Skeletal muscle tissue (tissue), 3 donors: ENCODE measurements at regions not wholly inside any gene's neighbourhood (a gene's known extent, or its start where the extent isn't known, plus 50 kb on each side); places are given as distances from the start of the nearest gene placed in this dataset.

Experiments used
- H3K27ac ChIP-seq: one replicate; pipeline ENCODE4 v1.7.0; 2013; ENCODE audit warnings: mild to moderate bottlenecking, low read depth, low read length, inconsistent platforms
- H3K27me3 ChIP-seq, 3 donors: one replicate each; pipeline ENCODE4 v1.7.0; 2013; ENCODE audit warnings: low read length in 3 of 3; ENCODE audit not compliant: control insufficient read depth in 3 of 3, insufficient read depth in 3 of 3
- H3K36me3 ChIP-seq, 3 donors: one replicate each; pipeline ENCODE4 v1.7.0; 2013; ENCODE audit warnings: low read length in 3 of 3; ENCODE audit not compliant: control insufficient read depth in 3 of 3, insufficient read depth in 3 of 3
- H3K4me1 ChIP-seq, 3 donors: one replicate each; pipeline ENCODE4 v1.7.0; 2013; ENCODE audit warnings: low read length in 3 of 3, mild to moderate bottlenecking in 3 of 3; ENCODE audit not compliant: control insufficient read depth in 3 of 3, insufficient read depth in 3 of 3
- H3K4me3 ChIP-seq, 3 donors: one replicate each; pipeline ENCODE4 v1.7.0; 2013; ENCODE audit warnings: low read length in 3 of 3
- H3K9ac ChIP-seq, 3 donors: one replicate each; pipeline ENCODE4 v1.7.0; 2013; ENCODE audit warnings: low read length in 3 of 3, mild to moderate bottlenecking in 3 of 3, moderate library complexity in 2 of 3, low read depth in 1 of 3
- H3K9me3 ChIP-seq, 3 donors: one replicate each; pipeline ENCODE4 v1.7.0; 2013; ENCODE audit warnings: low read length in 3 of 3; ENCODE audit not compliant: control insufficient read depth in 3 of 3
- donor health status: Osteomylitis.

DNA sequence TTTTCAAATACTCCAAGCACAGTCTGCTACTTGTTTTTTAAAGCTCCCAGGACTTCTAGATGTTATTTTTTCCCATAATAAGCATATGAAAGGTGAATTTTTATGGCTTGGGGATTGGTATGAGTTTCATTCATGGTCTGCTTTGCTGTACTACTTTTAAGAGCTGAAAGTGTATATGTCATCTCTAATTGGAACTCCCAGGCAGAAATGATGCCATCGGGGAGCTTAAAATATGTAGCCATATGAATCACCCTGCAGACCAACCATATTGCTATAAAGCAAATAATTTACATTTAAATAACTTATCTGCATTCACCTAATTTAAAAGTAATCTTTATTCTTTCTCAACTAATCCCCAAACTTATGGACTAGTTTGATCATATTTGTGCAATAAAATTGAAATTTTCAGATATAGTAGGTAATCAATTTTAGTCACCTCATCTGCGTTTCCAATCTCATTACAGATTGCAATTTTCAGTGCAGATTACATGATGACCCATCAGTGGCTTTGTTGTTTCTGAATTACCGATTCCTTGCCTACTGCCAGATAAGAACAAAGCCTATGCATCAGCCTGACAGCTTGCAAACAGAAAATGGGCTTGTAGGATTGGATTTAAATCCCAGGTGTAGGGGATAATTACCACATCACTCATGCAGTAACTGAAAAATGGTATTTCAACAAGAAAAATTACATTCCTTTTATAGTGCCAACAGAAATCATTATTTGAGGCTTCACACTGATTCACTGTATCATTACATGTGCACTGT lies 689.4 kb downstream of the NOVA1 start:
- Histone ChIP-seq H3K9me3 (no peaks in the 10 kb centered on the region), H3K27me3 (no peaks in the 10 kb centered on the region), H3K4me3 (no peak overlapping the region), H3K36me3 (no peaks in the 10 kb centered on the region), H3K9ac (no peak overlapping the region), H3K4me1 (no peaks in the 10 kb centered on the region), H3K27ac (no peak overlapping the region)

DNA sequence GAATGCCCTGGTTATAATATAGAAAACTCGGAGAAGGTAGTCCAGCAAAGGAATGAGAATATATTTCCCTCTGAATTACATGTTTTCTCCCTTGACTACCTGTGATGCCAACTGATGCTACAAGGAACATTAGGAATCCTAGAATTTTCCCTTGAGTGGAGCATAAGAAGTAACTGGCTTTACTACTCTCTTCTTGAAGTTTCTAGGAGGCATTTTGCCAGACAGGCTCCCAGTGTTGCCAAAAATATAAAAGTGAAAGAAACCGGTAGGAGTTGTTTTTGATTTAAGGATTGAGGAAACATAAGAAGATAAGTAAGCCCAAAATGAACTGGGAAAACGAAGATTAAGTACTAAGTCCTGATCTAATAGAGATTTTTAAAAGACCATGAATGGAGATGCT lies 693.4 kb downstream of the NOVA1 start:
- Histone ChIP-seq H3K36me3 (no peaks in the 10 kb centered on the region), H3K27ac (no peak overlapping the region), H3K9ac (no peak overlapping the region), H3K27me3 (no peaks in the 10 kb centered on the region), H3K4me3 (no peak overlapping the region), H3K4me1 (no peaks in the 10 kb centered on the region), H3K9me3 (no peaks in the 10 kb centered on the region)

DNA sequence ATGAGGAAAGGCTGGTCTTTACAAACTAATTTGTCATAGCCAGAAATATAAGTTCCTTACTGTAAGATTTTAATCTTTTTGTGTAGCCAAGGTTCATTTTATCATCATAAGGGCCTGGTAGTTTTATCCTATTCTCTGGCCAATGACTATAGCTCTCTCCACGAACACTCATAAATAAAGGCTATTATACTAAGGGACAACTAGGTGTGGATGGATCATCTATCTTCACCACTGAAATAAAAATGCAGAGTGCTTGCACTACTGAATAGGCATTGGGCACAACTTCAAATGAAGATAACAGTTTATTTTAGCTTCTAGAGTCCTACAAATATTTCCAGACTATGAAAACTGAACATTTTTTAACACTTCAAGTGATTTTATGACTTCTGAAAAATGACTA lies 698.6 kb downstream of the NOVA1 start:
- Histone ChIP-seq H3K4me3 (no peak overlapping the region), H3K9ac (no peak overlapping the region), H3K27ac (no peak overlapping the region), H3K36me3 (no peaks in the 10 kb centered on the region), H3K27me3 (no peaks in the 10 kb centered on the region), H3K9me3 (peaks cover 0 to 3% (median 0%) of the 10 kb centered on the region in 3 donors), H3K4me1 (no peaks in the 10 kb centered on the region)

DNA sequence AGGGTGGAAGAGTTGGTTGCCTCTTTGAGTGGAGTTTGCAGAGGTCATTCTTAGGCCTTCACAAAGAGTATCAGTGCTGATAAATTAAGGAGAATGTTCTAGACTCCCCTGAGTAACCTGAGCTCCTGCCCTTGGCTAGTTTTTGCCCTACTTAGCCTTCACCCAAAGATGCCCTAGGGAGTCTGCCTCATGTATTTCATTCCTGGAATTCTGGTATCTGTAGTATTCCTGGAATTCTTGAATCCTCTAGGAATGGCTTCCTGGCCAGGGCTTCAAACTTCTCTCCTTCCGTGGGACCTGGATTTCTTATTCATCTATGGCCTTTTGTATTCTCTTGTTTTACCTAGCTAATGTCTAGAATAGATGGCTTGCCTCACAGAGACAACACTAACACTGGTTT lies 701.1 kb downstream of the NOVA1 start:
- no peaks in the 10 kb centered on the region for H3K27me3 ChIP-seq
- H3K4me3 ChIP-seq, result no peak overlapping the region

DNA sequence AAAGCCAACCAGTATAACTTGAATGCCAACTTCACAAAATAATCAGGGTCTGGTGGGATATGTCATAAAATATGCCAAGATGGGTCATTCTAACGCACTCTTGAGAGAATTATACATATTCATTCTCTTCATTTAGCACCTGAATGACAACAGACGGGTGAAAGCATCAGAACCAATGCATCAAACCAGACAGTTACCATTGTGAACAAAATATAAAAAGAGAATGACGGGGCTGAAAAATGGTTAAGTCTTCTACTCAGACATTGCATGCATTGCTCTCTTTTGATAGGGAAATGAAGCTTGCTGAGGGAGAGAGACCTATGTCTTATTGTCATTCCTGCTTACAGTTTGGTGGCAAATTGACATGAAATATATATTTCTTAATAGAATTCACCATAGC lies 702.1 kb downstream of the NOVA1 start:
- H3K36me3 ChIP-seq, result no peaks in the 10 kb centered on the region
- H3K4me1 ChIP-seq, result no peaks in the 10 kb centered on the region
- no peaks in the 10 kb centered on the region for H3K27me3 ChIP-seq
- no peak overlapping the region for H3K4me3 ChIP-seq
- H3K27ac ChIP-seq, result no peak overlapping the region
- H3K9ac ChIP-seq, result no peak overlapping the region
- peaks cover 0 to 3% (median 0%) of the 10 kb centered on the region in 3 donors for H3K9me3 ChIP-seq

More for the DNA sequence above, 701.1 kb downstream of the NOVA1 start:
- Histone ChIP-seq H3K27ac (no peak overlapping the region), H3K36me3 (no peaks in the 10 kb centered on the region), H3K9ac (no peak overlapping the region), H3K4me1 (no peaks in the 10 kb centered on the region), H3K9me3 (peaks cover 0 to 3% (median 0%) of the 10 kb centered on the region in 3 donors)

DNA sequence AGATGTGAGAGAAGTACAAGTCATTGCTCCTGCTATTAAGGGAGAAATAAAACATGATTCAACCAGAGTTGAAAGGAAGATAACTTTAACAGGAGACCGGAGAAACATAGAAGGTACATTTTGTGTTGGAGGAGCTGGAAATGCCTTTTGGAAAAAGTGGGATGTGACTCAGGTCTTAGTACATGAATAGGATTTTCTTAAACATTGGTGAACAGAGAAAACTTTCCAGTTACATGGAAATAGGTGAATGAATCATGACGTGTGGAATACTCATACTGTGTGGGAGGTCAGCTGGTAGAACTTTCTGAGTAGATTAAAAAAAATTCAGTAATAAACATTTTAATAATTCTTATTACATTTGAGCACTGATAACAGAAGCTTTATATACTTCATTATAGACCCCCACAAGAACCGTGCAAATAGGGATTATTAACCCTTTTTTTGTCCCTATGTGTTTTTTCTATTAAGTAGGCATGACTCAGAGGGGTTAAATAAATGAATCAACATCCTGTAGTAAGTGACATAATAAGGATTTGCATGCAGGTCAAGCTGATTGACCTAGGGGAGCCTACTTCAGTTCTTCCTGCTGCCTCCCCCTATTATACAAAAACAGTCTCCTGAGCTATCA lies 710.5 kb downstream of the NOVA1 start:
- Histone ChIP-seq H3K9me3 (no peaks in the 10 kb centered on the region), H3K4me3 (no peak overlapping the region), H3K9ac (no peak overlapping the region), H3K27ac (no peak overlapping the region), H3K27me3 (no peaks in the 10 kb centered on the region), H3K4me1 (no peaks in the 10 kb centered on the region), H3K36me3 (no peaks in the 10 kb centered on the region)

DNA sequence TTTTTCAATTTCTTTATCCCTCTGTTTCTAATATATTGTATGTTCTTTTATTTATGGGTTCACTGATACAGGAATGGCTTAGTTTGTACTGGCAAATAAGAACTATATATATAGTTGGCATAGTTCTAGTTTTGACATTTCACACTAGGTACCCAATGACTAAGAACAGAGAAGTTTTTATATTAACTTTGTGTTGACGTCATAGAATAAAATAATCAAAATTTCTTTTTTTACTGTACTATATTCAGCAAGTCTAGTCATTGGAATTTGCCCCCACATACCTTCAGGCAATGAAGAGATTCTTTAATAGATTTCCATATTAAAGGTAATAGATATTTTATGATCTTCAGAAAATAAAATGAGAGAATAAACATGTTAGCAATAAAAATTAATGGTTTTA lies 713.2 kb downstream of the NOVA1 start:
- Histone ChIP-seq H3K36me3 (no peaks in the 10 kb centered on the region), H3K9me3 (no peaks in the 10 kb centered on the region), H3K4me3 (no peak overlapping the region)

DNA sequence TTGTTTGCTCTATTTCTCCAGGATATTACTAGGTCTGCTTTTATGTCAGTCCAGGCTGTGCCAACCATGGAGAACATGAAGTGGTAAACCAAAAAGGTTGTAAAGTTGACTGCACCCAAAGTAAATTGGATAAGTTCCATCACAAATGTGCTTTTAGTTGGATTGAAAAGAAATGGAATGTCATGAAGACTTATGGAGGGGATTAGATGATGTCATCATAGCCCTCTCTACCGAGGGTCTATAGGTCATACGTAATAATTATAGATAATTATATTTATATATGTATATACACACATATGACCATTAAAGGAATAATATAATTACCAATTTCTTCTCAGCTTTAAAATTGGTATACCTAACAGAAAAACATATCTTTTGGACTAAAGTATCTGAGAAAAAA lies 714.9 kb downstream of the NOVA1 start:
- no peak overlapping the region for H3K27ac ChIP-seq
- no peaks in the 10 kb centered on the region for H3K27me3 ChIP-seq
- H3K9me3 ChIP-seq, result no peaks in the 10 kb centered on the region

More for the DNA sequence above, 713.2 kb downstream of the NOVA1 start:
- H3K27ac ChIP-seq, result no peak overlapping the region
- H3K9ac ChIP-seq, result no peak overlapping the region
- no peaks in the 10 kb centered on the region for H3K27me3 ChIP-seq
- no peaks in the 10 kb centered on the region for H3K4me1 ChIP-seq

DNA sequence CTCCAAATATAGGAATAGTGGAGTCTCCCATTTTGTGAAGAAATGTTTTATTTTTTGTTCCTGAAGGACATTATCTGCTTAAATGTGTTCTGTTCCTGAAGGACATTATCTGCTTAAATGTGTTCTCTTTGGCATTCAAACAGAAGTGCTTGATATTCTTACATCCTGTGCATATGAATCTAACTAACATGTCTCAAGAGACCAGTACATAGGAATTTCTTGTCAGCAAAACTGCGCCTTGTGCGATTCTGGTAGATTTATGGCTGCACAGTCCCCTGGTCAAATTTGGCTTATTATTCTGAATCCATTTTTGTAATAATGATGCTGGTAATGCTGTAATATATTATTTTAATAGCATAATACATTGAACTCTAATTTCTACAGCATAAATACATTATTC lies 722.4 kb downstream of the NOVA1 start:
- Histone ChIP-seq H3K27ac (no peak overlapping the region), H3K27me3 (no peaks in the 10 kb centered on the region), H3K9me3 (no peaks in the 10 kb centered on the region), H3K4me3 (no peak overlapping the region), H3K4me1 (no peaks in the 10 kb centered on the region), H3K36me3 (no peaks in the 10 kb centered on the region), H3K9ac (no peak overlapping the region)

More for the DNA sequence above, 714.9 kb downstream of the NOVA1 start:
- Histone ChIP-seq H3K9ac (no peak overlapping the region), H3K4me3 (no peak overlapping the region), H3K4me1 (no peaks in the 10 kb centered on the region), H3K36me3 (no peaks in the 10 kb centered on the region)

DNA sequence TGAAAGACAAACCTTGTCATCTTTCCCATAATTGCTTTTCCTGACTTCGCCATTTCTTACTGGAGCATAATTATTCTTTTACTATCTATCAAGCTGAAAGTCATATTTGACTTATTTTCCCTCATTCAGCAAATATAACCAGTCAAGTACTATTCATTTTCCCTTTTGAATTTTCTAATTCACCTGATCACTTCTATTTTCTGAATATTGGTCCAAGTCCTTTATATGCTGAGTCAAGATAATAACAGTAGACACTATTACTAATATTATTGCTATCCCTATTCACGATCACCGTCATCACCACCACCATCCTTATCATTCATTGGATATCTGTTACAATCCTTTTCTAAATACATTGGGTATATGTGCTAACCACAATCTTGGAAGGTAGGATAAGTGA lies 728.0 kb downstream of the NOVA1 start:
- no peaks in the 10 kb centered on the region for H3K9me3 ChIP-seq
- no peak overlapping the region for H3K9ac ChIP-seq
- no peak overlapping the region for H3K27ac ChIP-seq
- H3K4me1 ChIP-seq, result no peaks in the 10 kb centered on the region
- no peaks in the 10 kb centered on the region for H3K27me3 ChIP-seq
- no peak overlapping the region for H3K4me3 ChIP-seq
- H3K36me3 ChIP-seq, result no peaks in the 10 kb centered on the region
